ENCODE measurements at regions not wholly inside any gene's neighbourhood (a gene's known extent, or its start where the extent isn't known, plus 50 kb on each side); places are given as distances from the start of the nearest gene placed in this dataset.
"Not testable (repeated sequence)": the region's sequence is repeated elsewhere in the genome, so short reads cannot be mapped to it uniquely, and the experiment has no call there.

DNA sequence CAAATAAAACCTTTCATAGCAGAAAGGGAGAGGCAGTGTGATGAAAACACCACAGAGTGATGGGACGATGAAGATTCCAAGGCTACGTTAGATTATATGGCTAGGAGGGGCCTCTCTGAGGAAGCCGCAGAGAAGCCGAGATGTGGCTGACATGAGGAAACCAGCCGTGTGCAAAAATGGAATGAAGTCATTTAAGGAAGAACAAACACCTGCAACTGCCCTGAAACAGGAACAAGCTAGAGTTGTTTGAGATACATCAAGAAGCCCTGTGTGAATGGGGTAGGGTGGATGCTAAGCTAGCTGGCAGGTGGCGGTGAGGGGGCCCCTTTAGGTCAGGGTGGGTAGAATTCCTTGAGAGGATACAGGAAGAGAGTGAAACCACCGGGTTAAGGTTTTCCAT lies 129.5 kb downstream of the KLF6 start:
- Histone ChIP-seq H3K9ac (ENCODE audit: low read length) (no peak overlapping the region), H3K9me3 (ENCODE audit: low read length) (no peaks in the 10 kb centered on the region), H3F3A (ENCODE audit: insufficient read depth, low read length) (no peaks in the 10 kb centered on the region), H3K27me3 (ENCODE audit: insufficient read depth, low read length) (no peaks in the 10 kb centered on the region), H4K20me1 (ENCODE audit: insufficient read depth, low read length) (no peaks in the 10 kb centered on the region), H3K4me1 (ENCODE audit: insufficient read depth, low read length, severe bottlenecking) (no peaks in the 10 kb centered on the region), H3K4me3 (ENCODE audit: low read depth, low read length, poor library complexity, severe bottlenecking) (no peak overlapping the region), H3K79me2 (ENCODE audit: insufficient read depth, low read length) (no peaks in the 10 kb centered on the region), H3K9me2 (ENCODE audit: low read depth, low read length) (no peaks in the 10 kb centered on the region), H3K4me2 (ENCODE audit: low read length) (no peak overlapping the region), H3K36me3 (ENCODE audit: insufficient read depth, low read length) (no peaks in the 10 kb centered on the region), H2AFZ (ENCODE audit: low read length) (no peak overlapping the region), H3K27ac (ENCODE audit: low read depth, low read length, poor library complexity, severe bottlenecking) (no peak overlapping the region)
- TF ChIP-seq EZH2 (IDR thresholded peaks at IDR 0.05; ENCODE audit: borderline replicate concordance, low read length) = no peak
- TF ChIP-seq, protein P1, sequence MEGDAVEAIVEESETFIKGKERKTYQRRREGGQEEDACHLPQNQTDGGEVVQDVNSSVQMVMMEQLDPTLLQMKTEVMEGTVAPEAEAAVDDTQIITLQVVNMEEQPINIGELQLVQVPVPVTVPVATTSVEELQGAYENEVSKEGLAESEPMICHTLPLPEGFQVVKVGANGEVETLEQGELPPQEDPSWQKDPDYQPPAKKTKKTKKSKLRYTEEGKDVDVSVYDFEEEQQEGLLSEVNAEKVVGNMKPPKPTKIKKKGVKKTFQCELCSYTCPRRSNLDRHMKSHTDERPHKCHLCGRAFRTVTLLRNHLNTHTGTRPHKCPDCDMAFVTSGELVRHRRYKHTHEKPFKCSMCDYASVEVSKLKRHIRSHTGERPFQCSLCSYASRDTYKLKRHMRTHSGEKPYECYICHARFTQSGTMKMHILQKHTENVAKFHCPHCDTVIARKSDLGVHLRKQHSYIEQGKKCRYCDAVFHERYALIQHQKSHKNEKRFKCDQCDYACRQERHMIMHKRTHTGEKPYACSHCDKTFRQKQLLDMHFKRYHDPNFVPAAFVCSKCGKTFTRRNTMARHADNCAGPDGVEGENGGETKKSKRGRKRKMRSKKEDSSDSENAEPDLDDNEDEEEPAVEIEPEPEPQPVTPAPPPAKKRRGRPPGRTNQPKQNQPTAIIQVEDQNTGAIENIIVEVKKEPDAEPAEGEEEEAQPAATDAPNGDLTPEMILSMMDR (IDR thresholded peaks at IDR 0.05; ENCODE audit: low read length) = no peak

DNA sequence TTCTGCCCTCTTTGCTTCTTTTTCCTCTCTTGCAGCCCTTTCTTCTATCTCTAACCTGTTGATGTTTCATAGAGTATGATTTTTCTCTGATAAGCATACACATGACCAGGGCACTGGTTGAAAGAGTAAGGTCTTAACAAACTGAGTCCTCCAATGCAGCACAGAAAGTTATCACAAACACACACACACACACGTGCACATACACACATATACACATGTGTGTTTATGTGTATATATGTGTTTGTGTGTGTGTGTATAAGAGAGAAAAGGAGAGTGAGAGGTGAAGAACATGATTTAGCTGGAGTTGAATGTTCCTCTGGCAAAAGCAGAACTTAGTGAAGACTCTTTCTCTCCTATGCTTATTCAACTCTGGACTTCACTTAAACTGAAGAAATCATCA lies 130.0 kb downstream of the KLF6 start:
- no peaks in the 10 kb centered on the region for H3K79me2 ChIP-seq (ENCODE audit: insufficient read depth, low read length)
- H3K4me1 ChIP-seq (ENCODE audit: insufficient read depth, low read length, severe bottlenecking) = no peaks in the 10 kb centered on the region
- TF ChIP-seq, protein P1 (IDR thresholded peaks at IDR 0.05; ENCODE audit: low read length) = no peak
- no peak for TF ChIP-seq EZH2 (IDR thresholded peaks at IDR 0.05; ENCODE audit: borderline replicate concordance, low read length)
- no peak overlapping the region for H3K9ac ChIP-seq (ENCODE audit: low read length)
- no peak overlapping the region for H3K27ac ChIP-seq (ENCODE audit: low read depth, low read length, poor library complexity, severe bottlenecking)
- no peaks in the 10 kb centered on the region for H3K27me3 ChIP-seq (ENCODE audit: insufficient read depth, low read length)
- H3K4me2 ChIP-seq (ENCODE audit: low read length) = no peak overlapping the region
- no peaks in the 10 kb centered on the region for H3K9me2 ChIP-seq (ENCODE audit: low read depth, low read length)
- H4K20me1 ChIP-seq (ENCODE audit: insufficient read depth, low read length) = no peaks in the 10 kb centered on the region
- H2AFZ ChIP-seq (ENCODE audit: low read length) = no peak overlapping the region
- H3K4me3 ChIP-seq (ENCODE audit: low read depth, low read length, poor library complexity, severe bottlenecking) = no peak overlapping the region
- no peaks in the 10 kb centered on the region for H3K9me3 ChIP-seq (ENCODE audit: low read length)
- no peaks in the 10 kb centered on the region for H3K36me3 ChIP-seq (ENCODE audit: insufficient read depth, low read length)
- H3F3A ChIP-seq (ENCODE audit: insufficient read depth, low read length) = no peaks in the 10 kb centered on the region

DNA sequence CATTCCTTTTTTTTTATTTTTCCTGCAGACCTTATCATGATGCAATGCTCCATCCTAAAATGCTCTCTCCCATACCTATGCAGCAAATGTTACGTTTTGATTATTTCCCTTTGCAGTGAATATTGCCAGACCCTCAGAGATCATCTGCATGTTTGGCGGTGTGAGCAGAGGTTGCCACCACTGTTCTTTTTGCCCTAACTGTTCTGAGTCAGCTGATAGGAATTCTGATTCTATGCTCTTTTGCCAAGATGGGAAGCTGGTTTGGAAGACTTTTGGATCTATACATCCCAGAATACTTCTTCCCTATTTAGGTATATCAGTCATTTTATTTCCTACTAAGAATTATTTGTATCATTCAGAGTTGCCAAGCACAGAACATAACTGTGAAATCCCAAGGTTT lies 130.5 kb downstream of the KLF6 start:
- no peaks in the 10 kb centered on the region for H3K27me3 ChIP-seq (ENCODE audit: insufficient read depth, low read length)
- no peak overlapping the region for H3K9ac ChIP-seq (ENCODE audit: low read length)
- H3F3A ChIP-seq (ENCODE audit: insufficient read depth, low read length) = no peaks in the 10 kb centered on the region
- H3K4me3 ChIP-seq (ENCODE audit: low read depth, low read length, poor library complexity, severe bottlenecking) = no peak overlapping the region
- no peak overlapping the region for H2AFZ ChIP-seq (ENCODE audit: low read length)
- H3K27ac ChIP-seq (ENCODE audit: low read depth, low read length, poor library complexity, severe bottlenecking) = no peak overlapping the region
- H3K9me3 ChIP-seq (ENCODE audit: low read length) = no peaks in the 10 kb centered on the region
- no peak overlapping the region for H3K4me2 ChIP-seq (ENCODE audit: low read length)
- no peaks in the 10 kb centered on the region for H4K20me1 ChIP-seq (ENCODE audit: insufficient read depth, low read length)
- no peaks in the 10 kb centered on the region for H3K4me1 ChIP-seq (ENCODE audit: insufficient read depth, low read length, severe bottlenecking)
- no peaks in the 10 kb centered on the region for H3K79me2 ChIP-seq (ENCODE audit: insufficient read depth, low read length)
- H3K36me3 ChIP-seq (ENCODE audit: insufficient read depth, low read length) = no peaks in the 10 kb centered on the region
- no peaks in the 10 kb centered on the region for H3K9me2 ChIP-seq (ENCODE audit: low read depth, low read length)
- no peak for TF ChIP-seq EZH2 (IDR thresholded peaks at IDR 0.05; ENCODE audit: borderline replicate concordance, low read length)
- TF ChIP-seq, protein P1 (IDR thresholded peaks at IDR 0.05; ENCODE audit: low read length) = no peak

DNA sequence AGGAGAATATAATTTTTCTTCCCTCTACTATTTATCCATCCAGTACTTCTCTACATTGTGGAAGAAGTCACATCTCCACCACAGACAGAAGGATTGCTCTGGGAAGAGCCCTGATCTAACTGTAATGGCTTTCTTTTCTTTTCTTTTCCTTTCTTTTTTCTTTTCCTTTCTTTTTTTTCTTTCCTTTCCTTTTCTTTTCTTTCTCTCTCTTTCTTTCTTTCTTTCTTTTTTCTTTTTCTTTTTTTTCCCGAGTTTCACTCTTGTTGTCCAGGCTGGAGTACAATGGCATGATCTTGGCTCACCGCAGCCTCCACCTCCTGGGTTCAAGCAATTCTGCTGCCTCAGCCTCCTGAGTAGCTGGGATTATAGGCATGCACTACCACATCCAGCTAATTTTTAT lies 131.7 kb downstream of the KLF6 start:
- H3K27ac ChIP-seq (ENCODE audit: low read depth, low read length, poor library complexity, severe bottlenecking); H2AFZ ChIP-seq (ENCODE audit: low read length); H3K4me2 ChIP-seq (ENCODE audit: low read length); H3K4me1 ChIP-seq (ENCODE audit: insufficient read depth, low read length, severe bottlenecking); H3K36me3 ChIP-seq (ENCODE audit: insufficient read depth, low read length); H3K9me3 ChIP-seq (ENCODE audit: low read length); H3K9ac ChIP-seq (ENCODE audit: low read length); H3K27me3 ChIP-seq (ENCODE audit: insufficient read depth, low read length); H3F3A ChIP-seq (ENCODE audit: insufficient read depth, low read length); H4K20me1 ChIP-seq (ENCODE audit: insufficient read depth, low read length); H3K79me2 ChIP-seq (ENCODE audit: insufficient read depth, low read length); H3K9me2 ChIP-seq (ENCODE audit: low read depth, low read length); H3K4me3 ChIP-seq (ENCODE audit: low read depth, low read length, poor library complexity, severe bottlenecking): not testable (repeated sequence)
